Fibroblast of upper back skin (primary cell): ENCODE measurements at regions not wholly inside any gene's neighbourhood (a gene's known extent, or its start where the extent isn't known, plus 50 kb on each side); places are given as distances from the start of the nearest gene placed in this dataset.

ENCODE experiments used
- DNase-seq: peaks from one replicate; pipeline ENCODE4 v3.0.0-alpha.2; 2013

DNA sequence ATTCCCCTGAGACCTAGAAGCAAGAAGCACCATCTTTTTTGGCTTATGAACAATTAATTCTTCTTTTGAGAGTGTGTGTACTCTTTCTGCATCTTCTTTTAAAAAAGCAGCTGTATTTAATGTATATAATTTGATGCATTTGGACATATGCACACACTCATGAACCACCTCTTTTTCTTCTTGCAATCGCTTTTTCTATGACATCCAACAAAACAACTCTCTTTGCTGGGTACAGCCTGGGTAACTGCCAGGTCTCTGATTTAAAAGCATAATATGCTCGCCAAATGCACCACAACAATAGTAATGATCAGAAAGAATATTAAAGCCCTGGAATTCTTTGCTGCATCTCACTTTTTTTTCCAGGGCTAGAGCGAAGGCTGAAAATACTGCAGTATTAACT is 97.3 kb downstream of the HAPSTR1 start:
- no peak for DNase-seq

GRCh38 chr16:9191274-9191850 is 99.9 kb downstream of the HAPSTR1 start:
- no peak for DNase-seq

- DNase-seq = peak; percentile 2
Measured at GRCh38 chr16:9192746-9193145, 101.3 kb downstream of the HAPSTR1 start.

GRCh38 chr16:9195287-9195686 is 103.8 kb downstream of the HAPSTR1 start:
- DNase-seq = no peak

DNA sequence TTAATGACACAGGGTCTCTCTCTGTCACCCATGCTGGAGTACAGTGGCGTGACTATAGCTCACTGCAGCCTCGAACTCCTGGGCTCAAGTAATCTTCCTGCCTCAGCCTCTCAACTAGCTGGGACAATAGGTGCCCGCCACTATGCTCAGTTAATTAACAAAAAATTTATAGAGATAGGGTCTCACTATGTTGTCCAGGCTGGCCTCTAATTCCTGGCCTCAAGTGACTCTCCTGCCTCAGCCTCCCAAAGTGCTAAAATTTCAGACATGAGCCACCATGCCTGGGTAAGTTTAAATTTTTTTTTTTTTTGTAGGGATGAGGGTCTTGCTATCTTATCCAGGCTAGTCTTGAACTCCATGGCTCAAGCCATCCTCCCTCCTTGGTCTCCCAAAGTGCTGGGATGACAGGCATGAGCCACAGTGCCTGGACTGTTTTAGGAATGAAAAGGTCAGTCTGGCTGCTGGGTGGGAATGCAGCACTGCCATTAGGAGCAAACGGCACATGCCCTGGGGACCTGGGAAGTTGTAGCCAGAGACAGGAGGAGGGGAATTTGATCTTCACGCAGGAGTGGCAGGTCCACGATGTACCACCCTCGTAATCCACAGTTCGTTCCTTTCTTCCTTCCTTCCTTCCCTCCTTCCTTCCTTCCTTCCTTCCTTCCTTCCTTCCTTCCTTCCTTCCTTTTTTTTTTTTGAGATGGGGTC is 106.7 kb downstream of the HAPSTR1 start:
- DNase-seq = no peak

GRCh38 chr16:9199311-9199710 is 107.9 kb downstream of the HAPSTR1 start:
- no peak for DNase-seq

DNA sequence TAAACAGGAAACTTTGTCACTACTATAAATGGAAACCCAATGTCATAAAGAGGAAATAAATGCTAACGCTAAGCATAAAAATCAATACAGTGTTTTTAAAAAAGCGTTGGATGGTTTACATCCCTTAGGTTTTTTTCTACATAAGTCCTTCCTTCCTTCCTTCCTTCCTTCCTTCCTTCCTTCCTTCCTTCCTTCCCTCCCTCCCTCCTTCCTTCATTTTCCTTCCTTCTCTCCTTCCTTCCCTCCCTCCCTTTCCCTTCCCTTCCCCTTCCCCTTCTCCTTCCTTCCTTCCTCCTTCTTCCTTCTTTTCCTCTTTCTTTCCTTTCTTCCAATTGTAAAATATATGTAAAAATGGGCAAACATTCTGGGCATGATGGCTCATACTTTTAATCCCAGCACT is 108.3 kb downstream of the HAPSTR1 start:
- no peak for DNase-seq

GRCh38 chr16:9203956-9204355 is 112.5 kb downstream of the HAPSTR1 start:
- no peak for DNase-seq

- DNase-seq = no peak
Measured at GRCh38 chr16:9205661-9206060, 114.2 kb downstream of the HAPSTR1 start.

- no peak for DNase-seq
Measured at GRCh38 chr16:9206156-9206555, 114.7 kb downstream of the HAPSTR1 start.

GRCh38 chr16:9212621-9213020 is 121.2 kb downstream of the HAPSTR1 start:
- no peak for DNase-seq

GRCh38 chr16:9219813-9220212 is 128.4 kb downstream of the HAPSTR1 start:
- DNase-seq = no peak

DNA sequence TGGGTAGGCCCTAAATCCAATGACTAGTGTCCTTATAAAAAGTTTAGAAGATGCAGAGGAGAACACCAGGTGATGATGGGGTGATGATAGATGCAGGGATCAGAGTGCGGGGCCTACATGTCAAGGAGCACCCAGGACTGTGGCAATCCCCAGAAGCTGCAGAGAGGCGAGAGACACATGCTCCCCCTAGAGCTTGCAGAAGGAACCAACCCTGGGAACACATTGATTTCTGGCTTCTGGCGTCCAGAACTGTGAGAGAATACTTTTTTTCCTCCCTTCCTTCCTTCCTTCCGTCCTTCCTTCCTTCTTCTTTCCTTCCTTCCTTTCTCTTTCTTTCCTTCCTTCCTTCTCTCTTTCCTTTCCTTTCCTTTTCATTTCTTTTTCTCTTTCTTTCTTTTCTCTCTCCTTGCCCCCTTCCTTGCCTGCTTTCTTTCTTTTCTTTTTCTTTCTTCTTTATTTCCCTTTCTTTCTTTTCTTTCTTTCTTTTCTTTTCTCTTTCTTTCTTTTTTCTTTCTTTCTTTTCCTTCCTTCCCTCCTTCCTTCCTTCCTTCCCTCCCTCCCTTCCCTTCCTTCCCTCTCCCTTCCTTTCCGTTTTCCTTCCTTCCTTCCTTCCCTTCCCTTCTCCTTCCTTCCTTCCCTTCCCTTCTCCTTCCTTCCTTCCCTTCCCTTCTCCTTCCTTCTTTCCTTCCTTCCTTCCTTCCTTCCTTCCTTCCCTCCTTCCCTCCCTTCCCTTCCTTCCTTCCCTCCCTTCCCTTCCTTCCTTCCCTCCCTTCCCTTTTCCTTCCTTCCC is 134.3 kb downstream of the HAPSTR1 start:
- DNase-seq = peak; percentile 3

- no peak for DNase-seq
Measured at GRCh38 chr16:9226924-9227323, 135.5 kb downstream of the HAPSTR1 start.

GRCh38 chr16:9231039-9231438 is 139.6 kb downstream of the HAPSTR1 start:
- DNase-seq = no peak

DNA sequence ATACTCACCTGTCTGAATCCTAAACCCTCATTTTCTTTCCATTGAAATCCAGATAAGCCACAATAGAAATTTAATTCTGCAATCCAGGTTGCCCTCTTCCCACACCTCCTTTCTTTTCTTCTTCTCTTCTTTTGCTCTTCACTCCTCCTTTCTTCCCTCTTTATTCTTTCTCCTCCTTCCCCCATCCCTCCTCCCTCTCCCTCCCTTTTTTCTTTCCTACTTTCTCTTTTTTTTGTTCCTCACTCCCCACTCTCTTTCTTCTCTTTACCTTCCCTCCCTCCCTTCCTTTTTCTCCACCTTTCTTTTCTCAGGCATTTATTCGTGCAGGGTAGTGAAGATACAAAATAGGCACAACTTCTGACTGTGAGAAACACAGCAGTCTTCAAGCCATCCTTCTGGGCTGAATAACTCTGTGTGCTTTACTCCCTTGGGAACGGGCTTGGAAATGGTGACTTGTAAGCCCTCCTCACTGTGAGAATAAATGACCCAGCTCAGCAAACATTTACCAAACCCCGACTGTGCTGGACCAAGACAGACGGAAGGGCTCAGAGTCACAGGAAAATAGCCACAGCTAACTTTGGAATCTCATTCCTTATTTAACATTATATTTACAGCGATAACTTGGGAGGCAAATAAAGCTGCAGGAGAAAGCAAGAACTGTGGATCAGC is 140.8 kb downstream of the HAPSTR1 start:
- no peak for DNase-seq

- no peak for DNase-seq
Measured at GRCh38 chr16:9235867-9236266, 144.4 kb downstream of the HAPSTR1 start.

DNA sequence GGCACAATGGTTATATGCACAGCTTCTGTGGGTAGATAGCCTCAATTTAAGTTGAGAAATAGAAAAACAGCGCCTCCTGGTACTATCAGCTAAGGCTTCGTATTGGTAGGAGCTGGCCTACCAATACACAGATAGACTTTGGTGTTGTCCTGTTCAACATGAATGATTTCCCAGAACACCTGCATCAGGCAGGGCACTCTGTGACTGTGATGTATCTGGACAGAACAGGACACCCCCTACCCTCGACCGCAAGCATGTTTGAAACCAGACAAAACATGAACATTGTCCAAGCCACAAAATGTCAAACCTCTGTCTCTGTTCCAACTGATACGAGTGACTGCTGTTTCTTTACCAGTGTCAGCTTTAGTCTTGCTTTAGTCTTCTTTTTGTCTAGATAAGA is 144.9 kb downstream of the HAPSTR1 start:
- DNase-seq = no peak

DNA sequence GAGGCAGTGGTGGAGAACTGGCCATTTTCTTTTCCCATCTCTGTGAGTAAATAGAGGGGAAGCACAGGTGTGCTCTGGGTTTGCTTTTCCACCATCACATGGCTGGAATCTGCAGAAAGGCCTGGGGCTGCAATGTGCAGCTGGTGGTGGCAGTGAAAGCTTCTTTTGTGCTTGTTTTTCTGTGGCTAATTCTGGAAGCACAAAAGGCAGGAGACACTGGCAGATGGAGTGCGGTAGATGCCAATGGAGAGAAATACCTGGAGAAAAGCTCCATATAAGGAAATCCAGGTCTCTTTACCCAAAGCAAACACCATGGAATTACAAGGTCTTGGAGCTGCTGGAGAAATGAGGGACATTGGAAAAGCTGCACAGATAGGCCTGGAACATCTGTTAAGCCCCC is 146.9 kb downstream of the HAPSTR1 start:
- no peak for DNase-seq

GRCh38 chr16:9241177-9241576 is 149.7 kb downstream of the HAPSTR1 start:
- no peak for DNase-seq

DNA sequence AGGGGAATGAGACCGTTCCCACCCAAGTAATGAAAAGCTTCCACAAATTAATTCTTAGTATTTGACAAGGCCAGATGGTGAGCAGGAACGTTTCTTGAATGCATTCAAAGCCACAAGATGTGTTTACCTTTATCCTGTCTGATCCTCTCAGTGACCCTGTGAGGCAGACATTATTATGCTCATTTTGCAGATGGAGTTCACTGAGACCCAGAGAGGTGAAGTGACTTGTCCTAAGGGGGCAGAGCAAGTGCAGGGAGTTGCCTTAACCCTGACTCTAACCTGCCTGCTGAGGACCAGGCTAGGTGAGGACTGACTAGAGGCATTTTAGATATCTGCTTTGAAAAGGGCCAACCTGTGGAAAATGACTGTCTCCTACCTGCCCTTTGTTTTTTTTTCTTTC is 156.7 kb downstream of the HAPSTR1 start:
- no peak for DNase-seq

DNA sequence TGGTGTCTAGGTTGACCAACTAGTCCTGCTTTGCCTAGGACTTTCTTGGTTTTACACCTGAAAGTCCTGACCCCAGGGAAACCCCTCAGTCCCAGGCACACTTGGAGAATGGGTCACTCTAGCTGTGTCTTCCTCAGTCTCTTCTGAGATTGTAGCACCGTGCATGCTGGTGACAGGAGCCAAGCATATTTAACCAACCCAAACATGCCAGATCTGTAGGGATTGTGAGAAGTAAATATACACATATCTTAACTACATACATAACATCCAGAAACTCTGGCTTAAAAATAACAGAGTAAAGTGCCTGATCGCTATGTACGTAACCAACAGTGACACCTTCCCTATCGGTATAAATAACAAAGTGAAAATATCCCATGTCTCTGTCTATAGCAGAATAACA is 158.1 kb downstream of the HAPSTR1 start:
- DNase-seq = no peak

- no peak for DNase-seq
Measured at GRCh38 chr16:9251026-9251425, 159.6 kb downstream of the HAPSTR1 start.

DNA sequence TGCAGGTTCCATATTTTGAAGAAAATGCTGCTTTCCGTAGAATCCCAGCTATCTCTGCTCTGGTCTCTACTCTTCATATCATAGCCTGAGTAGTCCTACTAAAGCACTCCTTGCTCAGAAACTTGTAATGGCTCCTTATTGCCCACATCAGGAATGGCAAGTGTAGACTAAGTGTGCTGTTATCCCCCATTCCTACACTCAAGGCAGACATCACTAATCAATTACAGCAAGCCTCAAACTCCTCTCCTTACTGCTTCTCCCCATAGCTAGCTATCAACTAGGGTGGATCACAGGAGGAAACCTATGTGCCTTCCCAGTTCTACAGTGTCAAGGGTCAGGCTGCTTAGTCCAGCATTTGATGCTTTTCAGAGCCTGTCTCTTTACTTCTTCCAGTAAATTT is 163.4 kb downstream of the HAPSTR1 start:
- no peak for DNase-seq
